ENCODE measurements at regions not wholly inside any gene's neighbourhood (a gene's known extent, or its start where the extent isn't known, plus 50 kb on each side); places are given as distances from the start of the nearest gene placed in this dataset.

GRCh38 chr15:94119923-94120775 lies 111.2 kb upstream of the MCTP2 start (continued):
- TF ChIP-seq REST (IDR thresholded peaks at IDR 0.05; ENCODE audit: borderline replicate concordance) (peak; percentile 71), REST (CRISPR knock-in tag; IDR thresholded peaks at IDR 0.05; ENCODE audit: low read depth) (no peak), CREB1 (IDR thresholded peaks at IDR 0.05) (no peak), CREB1 (CRISPR knock-in tag; IDR thresholded peaks at IDR 0.05) (peak; percentile 25; the same call in 1 of the 2 replicates), RAD21 (CRISPR knock-in tag; conservative IDR thresholded peaks at IDR 0.05 in 1 of 2, IDR thresholded peaks at IDR 0.05 in 1 of 2) (peak; percentile 93 to 97), STAG1 (CRISPR knock-in tag; IDR thresholded peaks at IDR 0.05; ENCODE audit: borderline replicate concordance) (peak; percentile 47; the same call in 1 of the 2 replicates), CTCF (IDR thresholded peaks at IDR 0.05 in 2 of 3, conservative IDR thresholded peaks at IDR 0.05 in 1 of 3; ENCODE audit: insufficient read depth in 2 of 3, low read depth in 1 of 3, low read length in 3 of 3) (peak; percentile 72 to 98 (median 97)), MCM3 (IDR thresholded peaks at IDR 0.05) (no peak)

Measured in K562 (cell line).